Activated CD4-positive, alpha-beta T cell treated with anti-CD3 and anti-CD28 coated beads, Interleukin-2, amount 50 U/mL, for 4 hours (primary cell): ENCODE measurements at regions not wholly inside any gene's neighbourhood (a gene's known extent, or its start where the extent isn't known, plus 50 kb on each side); places are given as distances from the start of the nearest gene placed in this dataset.
"Not testable (repeated sequence)": the region's sequence is repeated elsewhere in the genome, so short reads cannot be mapped to it uniquely, and the experiment has no call there.

Experiments used
- DNase-seq, 2 experiments: peaks; one replicate each; pipeline ENCODE4 v3.0.0-alpha.2; 2020

DNA sequence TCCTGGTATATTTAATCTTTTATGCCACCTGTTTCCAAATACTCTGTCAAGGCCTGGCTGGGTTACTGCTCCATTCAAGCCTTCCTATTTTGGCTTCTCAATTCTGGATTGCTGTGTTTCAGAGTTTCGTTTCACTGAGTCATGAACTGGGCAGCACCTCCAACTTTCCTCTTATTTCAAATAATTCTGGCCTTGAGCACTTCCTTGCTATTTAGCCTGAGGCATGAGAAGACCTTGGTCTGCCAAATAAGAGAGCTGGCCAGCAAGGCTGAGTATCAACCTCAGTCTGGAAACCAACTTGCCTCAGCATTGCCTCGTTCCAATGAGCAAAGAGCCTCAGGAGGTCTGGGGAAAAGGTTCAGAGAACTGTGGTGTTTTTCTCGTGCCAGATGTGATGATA lies 66.6 kb downstream of the TNFAIP3 start:
- DNase-seq = no peak

DNA sequence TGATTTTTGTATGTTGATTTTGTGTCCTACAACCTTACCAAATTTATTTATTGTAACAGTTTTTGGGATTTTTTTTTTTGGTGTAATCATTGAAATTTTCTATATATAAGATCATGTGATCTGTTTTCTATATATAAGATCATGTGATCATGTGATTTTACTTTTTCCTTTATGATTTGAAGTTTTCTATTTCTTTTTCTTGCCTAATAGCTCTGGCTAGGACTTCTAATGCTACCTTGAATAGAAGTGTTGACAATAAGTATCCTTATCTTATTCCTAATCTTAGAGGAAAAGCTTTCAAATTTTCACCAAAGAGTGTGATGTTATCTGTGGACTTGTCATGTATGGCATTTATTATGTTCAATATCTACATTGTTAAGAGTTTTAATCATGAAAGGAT lies 69.7 kb downstream of the TNFAIP3 start:
- DNase-seq = no peak

DNA sequence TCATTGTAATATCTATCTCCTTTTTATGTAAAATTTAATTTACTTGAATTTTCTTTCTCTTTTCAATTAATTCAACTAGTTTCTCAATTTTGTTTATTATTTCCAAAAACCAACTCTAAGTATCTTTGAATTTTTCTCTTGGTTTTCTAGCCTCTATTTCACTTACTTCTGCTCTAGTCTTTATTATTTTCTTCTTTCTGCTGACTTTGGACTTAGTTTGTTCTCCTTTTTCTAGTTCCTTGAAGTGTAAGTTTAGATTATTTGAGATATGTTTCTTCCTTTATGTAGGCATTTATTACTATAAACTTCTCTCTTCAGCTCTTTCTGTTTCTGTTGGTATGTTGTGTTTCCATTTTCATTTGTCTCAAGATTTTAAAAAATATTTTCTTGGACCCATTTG lies 70.8 kb downstream of the TNFAIP3 start:
- no peak for DNase-seq

DNA sequence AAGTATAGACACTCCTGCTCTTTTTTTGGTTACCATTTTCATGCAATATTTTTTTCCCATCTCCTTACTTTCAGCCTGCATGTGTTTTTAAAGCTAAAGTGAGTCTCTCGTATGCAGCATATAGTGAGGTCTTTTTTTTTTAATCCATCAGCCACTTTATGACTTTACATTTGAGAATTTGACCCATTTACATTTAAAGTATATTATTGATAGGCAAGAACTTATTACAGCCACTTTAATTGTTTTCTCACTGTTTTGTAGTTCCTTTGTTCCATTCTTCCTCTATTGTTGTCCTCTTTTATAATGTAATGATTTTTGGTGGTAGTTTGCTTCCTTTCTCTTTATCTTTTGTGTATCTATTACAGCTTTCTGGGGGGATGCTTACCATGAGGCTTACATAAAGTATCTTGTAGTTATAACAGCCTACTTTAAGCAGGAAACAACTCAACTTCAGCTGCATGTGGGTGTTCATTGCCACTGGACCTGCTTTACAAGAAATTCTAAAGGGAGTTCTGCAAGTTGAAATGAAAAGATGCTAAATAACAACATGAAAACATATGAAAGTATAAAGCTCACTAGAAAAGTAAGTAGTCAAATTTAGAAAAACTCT lies 71.8 kb downstream of the TNFAIP3 start:
- no peak for DNase-seq

DNA sequence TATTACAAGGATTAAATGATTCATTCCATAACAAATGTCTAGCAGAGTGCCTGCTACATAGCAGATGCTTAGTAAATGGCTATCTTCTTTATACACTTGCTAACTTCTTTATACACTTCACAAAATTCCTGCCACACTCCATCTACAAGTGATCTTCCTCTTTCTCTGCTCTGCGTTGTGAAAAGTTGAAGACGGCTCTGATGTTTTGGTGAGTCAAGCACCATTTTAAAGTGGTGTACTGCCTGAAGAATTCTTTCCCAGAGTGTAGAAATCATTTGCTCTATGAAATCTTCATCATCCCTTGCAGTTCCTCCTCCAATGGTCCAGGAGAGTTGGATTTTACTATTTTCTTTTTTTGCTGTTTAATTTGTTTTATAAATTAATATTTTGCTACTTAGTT lies 74.9 kb downstream of the TNFAIP3 start:
- no peak for DNase-seq

DNA sequence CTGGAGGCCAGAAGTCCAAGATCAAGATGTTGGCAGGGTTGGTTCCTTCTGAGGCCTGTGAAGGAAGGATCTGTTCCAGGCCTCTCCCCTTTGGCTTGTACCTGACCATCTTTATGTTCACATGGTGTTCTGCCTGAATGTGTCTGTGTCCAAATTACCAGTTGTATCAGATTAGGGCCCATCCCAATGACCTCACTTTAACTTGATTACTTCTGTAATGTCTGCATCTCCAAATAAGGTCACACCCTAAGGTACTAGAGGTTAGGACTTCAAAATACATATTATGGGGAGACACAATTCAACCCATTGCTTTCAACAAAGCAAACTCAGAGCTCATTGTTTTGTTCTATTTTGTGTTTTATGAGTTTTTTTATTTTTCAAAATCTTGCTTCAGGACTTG lies 75.7 kb downstream of the TNFAIP3 start:
- DNase-seq = no peak

DNA sequence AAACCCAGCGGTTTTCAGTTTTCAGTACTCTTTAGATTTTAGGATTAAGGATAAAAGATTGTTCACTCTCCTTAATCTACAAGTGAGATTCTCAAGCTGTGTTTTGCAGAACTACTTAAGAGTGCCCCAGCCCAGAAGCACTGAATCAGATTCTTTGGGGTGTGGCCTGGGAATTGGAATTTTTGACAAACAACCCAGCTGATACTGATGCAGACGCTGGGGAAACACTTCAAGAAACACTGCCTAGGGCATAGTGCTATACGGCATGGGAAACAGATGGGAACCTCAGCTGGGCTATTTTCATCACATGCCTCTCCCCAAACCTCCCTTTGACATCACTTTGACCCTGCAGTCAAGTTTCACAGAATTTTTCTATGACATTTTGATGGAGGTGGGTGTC lies 77.3 kb downstream of the TNFAIP3 start:
- not testable (repeated sequence) for DNase-seq

DNA sequence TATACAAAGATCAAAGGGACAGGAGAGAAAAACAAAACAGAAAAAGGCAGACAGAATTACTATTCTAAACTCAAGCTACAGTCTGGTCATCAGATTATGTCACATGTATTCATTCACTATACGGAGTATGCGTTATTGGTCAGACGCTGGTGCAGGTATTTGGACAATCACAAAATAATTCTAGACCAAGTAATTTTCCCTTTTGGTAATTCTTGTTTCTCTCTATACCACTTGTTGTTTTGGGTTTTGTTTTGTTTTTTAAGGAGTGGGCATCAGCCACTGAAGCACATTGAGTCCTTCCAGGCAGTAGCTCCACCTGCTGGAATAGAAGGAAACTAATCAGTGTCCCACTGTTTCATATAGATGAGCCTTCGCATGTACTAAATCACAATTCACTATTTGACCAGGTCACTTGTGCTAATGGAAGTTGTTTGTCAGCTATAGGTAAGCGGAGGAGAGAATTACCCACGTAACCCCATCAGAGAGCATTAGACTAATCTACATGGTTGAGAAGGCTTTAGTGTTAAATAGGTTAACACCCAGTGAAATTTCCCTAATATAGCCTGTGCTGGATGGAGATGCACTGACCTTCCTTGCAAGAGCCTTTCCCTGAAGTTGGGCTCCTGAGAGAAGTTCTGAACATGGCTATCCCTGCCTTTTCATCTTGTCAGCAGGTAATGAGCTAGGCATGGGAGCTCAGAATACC lies 77.9 kb downstream of the TNFAIP3 start:
- no peak for DNase-seq

DNA sequence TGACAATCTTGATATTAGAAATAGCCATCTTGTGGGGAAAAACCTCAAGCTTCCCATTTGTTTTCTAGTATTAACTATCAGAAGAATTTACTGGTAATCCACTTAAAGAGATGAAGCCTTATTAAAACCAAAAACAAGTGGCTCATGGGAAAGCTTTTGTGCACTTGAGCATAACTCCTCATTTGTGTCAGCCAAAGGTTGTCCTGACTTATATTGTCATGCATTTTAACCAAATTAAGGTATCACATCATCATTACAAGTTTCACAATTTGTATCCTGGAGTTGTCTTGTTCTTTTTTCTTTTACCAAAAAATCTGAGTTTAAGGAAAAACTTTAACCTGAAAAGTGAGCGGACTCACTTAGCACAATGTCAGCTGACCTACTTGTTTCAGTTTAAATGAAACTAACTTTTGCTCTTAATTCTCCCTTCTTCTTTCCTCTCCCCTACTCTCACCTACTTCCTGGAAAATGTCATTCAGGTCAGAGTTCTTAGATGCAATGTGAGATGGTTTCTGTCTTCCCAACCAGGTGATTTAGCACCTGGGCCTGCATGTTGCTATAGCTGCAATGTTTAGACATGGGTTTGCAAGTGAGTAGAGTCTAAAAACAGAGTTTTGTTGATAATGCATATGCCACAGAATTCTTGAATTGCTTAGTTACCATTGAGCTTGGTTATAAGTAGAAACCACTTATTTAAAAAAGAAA lies 82.8 kb downstream of the TNFAIP3 start:
- DNase-seq = no peak

DNA sequence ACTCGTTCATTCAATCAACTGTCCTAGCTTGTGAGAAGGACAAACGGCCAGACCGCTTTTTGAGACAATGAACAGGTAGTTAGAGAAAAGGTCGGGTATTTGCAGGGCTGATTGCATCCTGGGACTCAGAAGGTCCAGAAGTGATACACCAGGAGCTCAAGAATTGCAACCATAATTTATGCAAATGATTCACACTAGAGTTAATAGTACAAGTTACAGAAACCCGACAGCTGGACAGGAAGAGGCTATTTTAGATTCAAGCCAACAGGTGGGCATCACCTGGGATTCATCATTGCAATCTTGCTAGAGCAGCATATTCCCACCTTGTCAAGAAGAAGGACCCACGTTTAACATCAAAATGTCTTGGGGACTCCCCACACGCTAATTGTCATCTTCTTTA lies 83.5 kb downstream of the TNFAIP3 start:
- no peak for DNase-seq

DNA sequence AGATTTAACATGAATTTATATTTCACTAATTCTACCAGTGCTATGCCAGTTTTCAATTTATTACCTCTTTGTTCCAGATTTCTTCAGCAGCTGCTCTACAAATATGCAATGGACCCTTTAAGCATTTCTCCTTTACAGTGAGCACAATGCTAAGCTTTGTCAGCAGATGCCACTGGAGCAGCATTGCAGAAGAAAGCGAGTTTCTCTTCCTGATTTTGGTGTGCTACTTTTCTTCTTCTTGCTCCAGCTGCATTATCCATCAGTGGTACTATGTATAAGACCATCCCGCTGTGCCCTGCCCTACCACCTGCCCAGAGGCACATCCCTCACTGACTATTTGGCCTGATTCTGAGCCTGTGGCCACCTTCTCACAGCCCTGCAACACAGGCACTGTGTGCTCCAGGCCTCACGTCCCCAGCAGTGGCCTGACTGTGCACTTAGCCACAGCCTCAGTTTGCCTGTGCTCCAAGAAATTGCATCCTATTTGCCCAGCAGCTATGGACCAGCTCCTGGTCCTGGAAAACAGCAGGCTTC lies 84.1 kb downstream of the TNFAIP3 start:
- DNase-seq = no peak

DNA sequence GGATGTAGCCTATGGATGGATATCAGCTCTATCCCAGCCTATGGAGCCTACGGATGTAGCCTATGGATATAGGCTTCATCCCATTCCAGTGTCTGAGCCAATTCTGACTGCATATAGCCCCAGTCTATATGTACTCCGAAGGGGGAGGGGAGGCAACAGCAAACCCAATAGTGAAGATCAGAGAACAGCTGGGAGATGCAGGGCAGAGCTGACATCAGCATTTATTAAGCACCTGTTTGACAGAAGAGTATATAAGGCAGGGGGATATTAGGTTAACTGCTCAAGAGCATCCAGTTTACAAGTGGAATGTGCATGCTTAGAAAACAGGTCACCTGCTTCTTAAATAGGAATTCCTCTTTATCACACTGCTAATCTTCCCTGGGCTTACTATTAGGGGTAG lies 85.2 kb downstream of the TNFAIP3 start:
- DNase-seq = no peak

DNA sequence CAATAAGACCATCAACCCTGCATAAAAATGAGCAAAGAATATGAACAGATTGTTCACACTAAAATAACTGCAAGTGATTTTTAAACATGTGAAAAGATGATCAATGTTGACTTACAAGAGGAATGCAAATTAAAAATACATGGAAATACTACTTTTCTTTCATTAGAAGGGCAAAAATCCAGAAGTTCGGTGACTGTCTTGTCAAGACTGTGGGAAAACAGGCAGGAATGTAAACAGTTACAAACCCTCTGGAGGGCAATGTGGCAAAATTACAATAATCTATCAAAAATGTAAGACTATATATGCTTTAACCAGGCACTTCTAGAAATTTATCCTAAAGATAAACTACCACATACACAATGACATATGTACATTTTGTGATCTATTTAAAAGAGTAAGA lies 86.7 kb downstream of the TNFAIP3 start:
- no peak for DNase-seq

DNA sequence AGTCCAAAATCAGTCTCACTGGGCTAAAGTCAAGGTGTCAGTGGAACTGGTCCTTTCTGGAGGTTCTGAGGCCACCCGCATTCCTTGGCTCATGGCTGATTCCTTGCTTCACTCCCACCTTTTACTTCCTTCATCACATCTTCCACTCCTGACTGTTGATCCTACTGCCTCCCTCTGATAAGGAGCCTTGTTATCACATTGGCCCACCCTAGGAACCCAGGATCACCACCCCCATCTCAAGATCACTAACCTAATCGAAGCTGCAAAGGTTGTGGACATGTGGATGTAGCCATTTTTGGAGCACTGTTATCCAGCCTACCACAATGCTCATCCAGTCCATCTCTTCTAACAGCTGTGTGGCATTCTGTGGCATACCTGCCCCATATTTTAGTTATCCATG lies 87.2 kb downstream of the TNFAIP3 start:
- DNase-seq = no peak

DNA sequence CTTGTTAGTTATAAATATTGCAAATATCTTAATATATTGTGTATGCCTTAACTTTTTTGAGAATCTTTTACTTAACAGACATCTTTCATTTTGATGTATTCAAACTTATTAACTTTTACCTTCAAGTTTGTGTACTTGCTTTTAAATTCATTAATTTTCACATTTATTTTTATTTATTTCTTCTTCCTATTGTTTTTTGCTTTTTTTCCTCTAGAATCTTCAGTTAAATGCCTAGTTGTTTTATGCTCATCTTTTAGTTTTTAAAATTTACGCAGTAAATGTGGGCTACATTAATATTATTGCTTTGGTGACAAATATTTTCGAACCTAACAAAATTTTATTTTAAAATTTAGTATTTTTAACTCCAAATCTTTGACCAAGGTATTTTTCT lies 89.0 kb downstream of the TNFAIP3 start:
- DNase-seq = no peak

DNA sequence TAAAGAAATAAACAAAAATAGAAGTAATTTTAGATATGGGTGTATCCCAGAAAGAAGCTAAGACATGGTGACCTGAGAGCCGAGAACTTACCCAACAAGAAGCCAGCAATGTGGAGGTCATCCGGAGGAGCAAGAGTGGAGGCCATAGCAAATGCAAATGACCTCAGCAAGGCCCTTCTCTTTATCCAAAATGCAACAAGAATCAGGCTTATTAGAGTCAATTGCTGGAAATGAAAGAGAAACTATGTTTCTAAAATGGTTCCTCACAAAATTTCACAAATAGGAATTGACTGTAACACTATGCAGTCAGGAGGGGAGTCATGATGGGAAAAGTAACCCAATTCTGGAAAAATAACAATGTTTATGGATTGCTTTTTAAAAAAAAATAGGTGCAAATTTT lies 90.4 kb downstream of the TNFAIP3 start:
- DNase-seq = no peak

DNA sequence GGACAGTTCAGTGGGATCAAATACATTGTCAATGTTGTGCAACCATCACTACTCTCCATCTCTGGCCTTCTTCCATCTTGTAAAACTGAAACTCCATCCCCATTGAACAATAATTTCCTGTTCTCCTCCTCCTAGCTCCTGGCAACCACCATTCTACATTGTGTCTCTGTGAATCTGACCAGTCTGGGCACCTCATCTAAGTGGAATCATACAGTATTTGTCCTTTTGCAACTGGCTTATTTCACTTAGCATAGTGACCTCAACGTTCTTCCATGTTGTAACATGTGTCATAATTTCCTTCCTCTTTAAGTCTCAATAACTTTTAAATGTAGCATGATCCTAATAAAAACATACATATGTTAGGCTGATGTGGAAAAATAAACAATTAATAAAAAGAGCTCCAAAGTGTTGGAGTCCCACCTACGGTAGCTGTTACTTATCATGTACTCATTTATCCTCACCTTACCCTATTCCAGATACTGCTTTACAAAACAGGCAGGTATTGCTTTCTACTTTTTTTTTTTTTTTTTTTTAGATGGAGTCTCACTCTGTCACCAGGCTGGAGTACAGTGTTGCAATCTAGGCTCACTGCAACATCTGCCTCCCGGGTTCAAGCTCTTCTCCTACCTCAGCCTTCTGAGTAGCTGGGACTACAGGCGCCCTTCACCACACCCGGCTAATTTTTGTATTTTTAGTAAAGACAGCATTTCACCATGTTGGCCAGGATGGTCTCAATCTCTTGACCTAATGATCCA lies 91.9 kb downstream of the TNFAIP3 start:
- DNase-seq = no peak

DNA sequence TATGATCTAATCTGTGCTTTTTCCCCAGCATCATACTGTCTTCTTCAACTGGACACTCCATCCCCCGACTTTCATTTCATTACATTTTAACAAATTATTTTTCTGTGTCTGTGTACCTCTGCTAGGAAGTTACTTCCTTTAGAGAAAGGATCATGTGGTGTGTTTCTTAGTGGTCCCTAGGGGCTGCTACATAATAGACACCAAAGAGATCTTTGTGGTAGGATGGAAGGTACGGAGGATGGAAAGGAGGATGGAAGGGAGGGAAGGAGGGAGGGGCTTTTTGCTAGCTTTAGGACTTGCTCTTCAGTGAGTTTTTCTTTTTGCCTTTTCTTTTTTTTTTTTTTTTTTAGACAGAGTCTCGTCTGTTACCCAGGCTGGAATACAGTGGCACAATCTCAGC lies 95.7 kb downstream of the TNFAIP3 start:
- DNase-seq = no peak

DNA sequence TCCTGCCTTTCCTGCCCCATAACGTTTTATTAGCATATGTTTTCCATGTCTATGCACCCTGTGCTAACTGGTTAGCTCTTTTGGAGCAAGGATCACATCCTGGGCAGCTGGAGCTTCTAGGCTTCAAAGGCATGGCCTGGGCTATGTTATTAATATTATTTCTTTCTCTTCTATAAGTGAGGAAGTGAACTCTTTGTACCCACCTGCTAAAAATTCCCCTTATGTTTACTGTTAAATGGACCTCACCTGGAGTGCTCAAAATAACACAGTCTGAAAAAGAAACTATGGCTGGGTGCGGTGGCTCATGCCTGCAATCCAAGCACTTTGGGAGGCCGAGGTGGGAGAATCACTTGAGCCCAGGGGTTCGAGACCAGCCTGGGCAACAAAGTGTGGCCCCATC lies 97.8 kb downstream of the TNFAIP3 start:
- no peak for DNase-seq

DNA sequence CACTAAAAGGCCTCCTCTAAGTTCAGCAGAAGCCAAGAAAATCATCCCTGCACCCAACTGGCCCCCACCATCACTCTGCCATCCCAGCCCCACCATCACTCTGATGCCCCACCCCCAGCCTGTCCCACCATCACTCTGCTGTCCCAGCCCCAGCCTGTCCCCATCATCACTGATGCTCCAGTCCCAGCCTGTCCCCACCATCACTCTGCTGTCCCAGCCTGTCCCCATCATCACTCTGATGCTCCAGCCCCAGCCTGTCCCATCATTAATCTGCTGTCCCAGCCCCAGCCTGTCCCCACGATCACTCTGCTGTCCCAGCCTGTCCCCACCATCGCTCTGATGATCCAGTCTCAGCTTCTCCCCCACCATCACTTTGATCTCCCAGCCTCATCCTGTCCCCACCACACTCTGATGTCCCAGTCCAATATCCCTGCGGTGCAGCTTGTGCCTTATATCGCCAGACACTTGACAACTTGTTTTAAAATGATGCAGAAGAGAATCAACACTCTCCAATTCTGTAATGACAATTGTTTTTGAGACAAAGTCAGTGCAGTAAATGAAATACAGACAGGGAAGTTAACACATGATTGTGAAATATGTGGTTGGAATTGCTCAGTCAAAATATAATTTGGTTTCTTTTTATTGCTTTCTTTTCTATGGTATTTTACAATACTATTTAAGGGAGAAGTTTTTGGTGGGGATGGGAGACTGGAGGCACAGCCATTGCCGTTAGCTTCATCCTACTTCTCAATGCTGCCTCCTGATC lies 100.8 kb downstream of the TNFAIP3 start:
- no peak for DNase-seq

DNA sequence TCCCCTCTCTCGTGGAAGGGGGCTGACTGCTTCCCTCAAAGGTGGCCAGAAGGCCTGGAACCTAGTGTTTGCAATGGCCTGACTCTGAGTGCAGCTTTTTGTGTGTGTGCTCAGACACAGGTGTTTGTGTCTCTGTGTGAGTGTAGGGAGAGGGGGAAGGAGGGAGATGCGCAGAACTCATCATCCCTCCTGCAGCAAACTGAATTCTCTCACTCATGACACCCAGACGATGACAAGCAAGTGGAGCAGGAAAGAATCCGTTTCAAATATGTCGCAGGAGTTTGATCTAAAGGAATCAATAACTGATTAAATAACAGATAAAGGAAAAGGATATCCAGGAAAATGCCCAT lies 101.4 kb downstream of the TNFAIP3 start:
- DNase-seq = no peak

DNA sequence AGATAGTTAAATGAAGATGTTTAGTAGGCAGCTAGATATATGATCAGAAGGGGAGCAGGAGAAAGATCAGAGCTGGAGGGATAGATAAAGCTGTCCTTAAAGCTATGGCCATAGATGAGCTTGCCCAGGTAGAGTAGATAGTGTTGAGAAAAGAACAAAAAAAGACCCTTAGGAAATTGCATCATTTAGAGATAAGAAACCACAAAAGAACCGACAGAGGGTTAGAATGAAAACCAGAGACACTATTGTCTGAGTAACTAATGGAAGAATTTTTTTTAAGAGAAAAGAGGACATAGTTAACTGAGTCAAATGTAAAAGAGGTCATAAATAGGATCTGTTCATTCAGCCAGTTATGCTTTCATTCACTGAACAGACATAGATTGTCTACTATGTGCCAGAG lies 101.8 kb downstream of the TNFAIP3 start:
- no peak for DNase-seq

DNA sequence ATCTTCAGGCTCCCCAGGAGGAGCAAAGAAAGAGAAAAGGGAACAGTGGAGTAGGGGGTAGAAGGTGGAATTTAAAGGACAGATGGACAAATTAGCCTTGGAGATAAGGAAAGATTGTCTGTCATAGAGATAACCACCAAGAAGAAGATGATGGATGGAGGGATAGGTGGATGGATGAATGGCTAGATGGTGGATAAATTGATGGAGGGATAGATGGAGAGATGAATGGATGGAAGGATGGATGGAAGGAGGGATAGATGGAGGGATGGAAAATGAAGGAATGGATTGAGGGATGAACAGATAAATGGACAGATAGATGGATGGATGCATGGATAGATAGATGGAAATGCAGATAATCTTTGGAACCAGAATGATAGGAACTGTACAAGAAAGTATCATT lies 102.8 kb downstream of the TNFAIP3 start:
- no peak for DNase-seq
